HEK293 (cell line): ENCODE measurements at regions not wholly inside any gene's neighbourhood (a gene's known extent, or its start where the extent isn't known, plus 50 kb on each side); places are given as distances from the start of the nearest gene placed in this dataset.

Experiments used
- CTCF ChIA-PET: fragments of 350-600 bp; formaldehyde crosslinking; extraction: SDS; loops from one replicate; lab custom pipeline; 2021; ENCODE audit warnings: antibody characterized with exemption; lab: Yijun Ruan, JAX
- POLR2A ChIA-PET: fragments of 300-600 bp; formaldehyde crosslinking; extraction: SDS; loops from one replicate; lab custom pipeline; 2020; ENCODE audit warnings: antibody characterized with exemption, inconsistent platforms; lab: Yijun Ruan, JAX
- H3K27ac ChIP-seq: fragments of 200-500 bp; sonication (Bioruptor generic); 2 replicates; pipeline ENCODE4 v1.5.1; 2014; ENCODE audit warnings: low read depth, low read length, control low read depth, inconsistent platforms; ENCODE audit errors: extremely low read depth
- H3K36me3 ChIP-seq, 2 experiments: fragments of 200-500 bp in 1 of 2; sonication (Bioruptor generic) in 1 of 2; 1 replicate in 1 of 2; 2 replicates in 1 of 2; pipeline ENCODE4 v1.5.1; 2014 to 2017; ENCODE audit warnings: inconsistent platforms in 2 of 2, low read length in 2 of 2; ENCODE audit not compliant: control insufficient read depth in 2 of 2, insufficient read depth in 1 of 2
- H3K4me1 ChIP-seq: fragments of 200-500 bp; sonication (Bioruptor generic); 2 replicates; pipeline ENCODE4 v1.5.1; 2014; ENCODE audit warnings: mild to moderate bottlenecking, low read length, inconsistent platforms; ENCODE audit not compliant: control insufficient read depth, insufficient read depth
- H3K4me3 ChIP-seq: 2 replicates; pipeline ENCODE4 v1.5.1; 2011; ENCODE audit warnings: low read depth, mild to moderate bottlenecking, control low read depth, low read length, moderate library complexity
- H3K9me3 ChIP-seq: fragments of 200-500 bp; sonication (Bioruptor generic); 2 replicates; pipeline ENCODE4 v1.5.1; 2014; ENCODE audit warnings: low read depth, low read length, inconsistent platforms; ENCODE audit not compliant: control insufficient read depth, insufficient read depth
- EGR2 ChIP-seq: fragments of 450-650 bp; formaldehyde crosslinking; IDR thresholded peaks from 2 replicates; pipeline ENCODE4 v1.5.1; 2016; ENCODE audit warnings: low read depth, missing biosample characterization, missing genetic modification characterization
- HOXC10 ChIP-seq: sonication (generic); formaldehyde crosslinking; IDR thresholded peaks from 2 replicates; pipeline ENCODE4 v1.8.1; 2023; ENCODE audit warnings: mild to moderate bottlenecking, missing genetic modification reagents
- KLF1 ChIP-seq: fragments of 450-650 bp; formaldehyde crosslinking; IDR thresholded peaks from 2 replicates; pipeline ENCODE4 v1.5.1; 2016; ENCODE audit warnings: missing biosample characterization, missing genetic modification characterization
- KLF10 ChIP-seq: fragments of 450-650 bp; IDR thresholded peaks from 2 replicates; pipeline ENCODE4 v1.5.1; 2018; ENCODE audit warnings: missing biosample characterization, mild to moderate bottlenecking, missing genetic modification characterization
- KLF7 ChIP-seq: fragments of 450-650 bp; formaldehyde crosslinking; IDR thresholded peaks from 2 replicates; pipeline ENCODE4 v1.5.1; 2016; ENCODE audit warnings: missing biosample characterization, missing genetic modification characterization, borderline replicate concordance
- MEIS1 ChIP-seq: sonication (generic); formaldehyde crosslinking; IDR thresholded peaks from 2 replicates; pipeline ENCODE4 v1.8.1; 2022; ENCODE audit warnings: missing genetic modification reagents, mild to moderate bottlenecking, borderline replicate concordance
- MYNN ChIP-seq: fragments of 450-650 bp; formaldehyde crosslinking; IDR thresholded peaks from 2 replicates; pipeline ENCODE4 v1.5.1; 2016; ENCODE audit warnings: missing biosample characterization, missing genetic modification characterization, borderline replicate concordance
- MZF1 ChIP-seq: fragments of 450-650 bp; formaldehyde crosslinking; IDR thresholded peaks from 2 replicates; pipeline ENCODE4 v1.5.1; 2017; ENCODE audit warnings: missing biosample characterization, missing genetic modification characterization, borderline replicate concordance
- OSR2 ChIP-seq: fragments of 450-650 bp; formaldehyde crosslinking; IDR thresholded peaks from 2 replicates; pipeline ENCODE4 v1.5.1; 2016; ENCODE audit warnings: missing biosample characterization, missing genetic modification characterization
- OVOL3 ChIP-seq: fragments of 450-650 bp; formaldehyde crosslinking; IDR thresholded peaks from 2 replicates; pipeline ENCODE4 v1.5.1; 2016; ENCODE audit warnings: missing biosample characterization, missing genetic modification characterization
- SALL2 ChIP-seq: fragments of 450-650 bp; formaldehyde crosslinking; IDR thresholded peaks from 2 replicates; pipeline ENCODE4 v1.5.0; 2017; ENCODE audit warnings: missing biosample characterization, mild to moderate bottlenecking, missing genetic modification characterization, borderline replicate concordance
- SETDB1 ChIP-seq: IDR thresholded peaks from one replicate; pipeline ENCODE4 v1.6.1; 2017; ENCODE audit warnings: mild to moderate bottlenecking, low read length, moderate library complexity, mixed read lengths; ENCODE audit not compliant: insufficient read length
- ZBTB17 ChIP-seq: fragments of 450-650 bp; formaldehyde crosslinking; IDR thresholded peaks from 2 replicates; pipeline ENCODE4 v1.5.1; 2016; ENCODE audit warnings: missing biosample characterization, missing genetic modification characterization
- ZBTB7A ChIP-seq: fragments of 450-650 bp; formaldehyde crosslinking; IDR thresholded peaks from 2 replicates; pipeline ENCODE4 v1.5.1; 2016; ENCODE audit warnings: low read depth, missing biosample characterization, missing genetic modification characterization
- ZFHX2 ChIP-seq: fragments of 450-650 bp; formaldehyde crosslinking; conservative IDR thresholded peaks from 2 replicates; pipeline ENCODE4 v1.5.1; 2016; ENCODE audit warnings: missing biosample characterization, missing genetic modification characterization
- ZFP3 ChIP-seq: fragments of 450-650 bp; formaldehyde crosslinking; IDR thresholded peaks from 2 replicates; pipeline ENCODE4 v1.5.1; 2016; ENCODE audit warnings: low read depth, missing biosample characterization, missing genetic modification characterization
- ZNF138 ChIP-seq: fragments of 450-650 bp; formaldehyde crosslinking; IDR thresholded peaks from 2 replicates; pipeline ENCODE4 v1.5.1; 2016; ENCODE audit warnings: missing biosample characterization, missing genetic modification characterization, borderline replicate concordance
- ZNF169 ChIP-seq: fragments of 450-650 bp; formaldehyde crosslinking; IDR thresholded peaks from 2 replicates; pipeline ENCODE4 v1.5.1; 2016; ENCODE audit warnings: missing biosample characterization, missing genetic modification characterization
- ZNF266 ChIP-seq: fragments of 450-650 bp; formaldehyde crosslinking; IDR thresholded peaks from 2 replicates; pipeline ENCODE4 v1.5.1; 2016; ENCODE audit warnings: missing biosample characterization, missing genetic modification characterization, low read depth
- ZNF335 ChIP-seq: fragments of 450-650 bp; formaldehyde crosslinking; conservative IDR thresholded peaks from 2 replicates; pipeline ENCODE4 v1.5.1; 2016; ENCODE audit warnings: missing biosample characterization, missing genetic modification characterization
- ZNF350 ChIP-seq: fragments of 450-650 bp; formaldehyde crosslinking; IDR thresholded peaks from 2 replicates; pipeline ENCODE4 v1.5.0; 2017; ENCODE audit warnings: missing biosample characterization, mild to moderate bottlenecking, missing genetic modification characterization
- ZNF514 ChIP-seq: fragments of 450-650 bp; formaldehyde crosslinking; IDR thresholded peaks from 2 replicates; pipeline ENCODE4 v1.5.1; 2016; ENCODE audit warnings: missing biosample characterization, missing genetic modification characterization
- ZNF560 ChIP-seq: fragments of 450-650 bp; formaldehyde crosslinking; IDR thresholded peaks from 2 replicates; pipeline ENCODE4 v1.5.1; 2017; ENCODE audit warnings: missing biosample characterization, missing genetic modification characterization, borderline replicate concordance
- ZNF571 ChIP-seq: fragments of 450-650 bp; formaldehyde crosslinking; IDR thresholded peaks from 2 replicates; pipeline ENCODE4 v1.5.0; 2017; ENCODE audit warnings: missing biosample characterization, missing genetic modification characterization
- ZNF654 ChIP-seq: fragments of 450-650 bp; formaldehyde crosslinking; IDR thresholded peaks from 2 replicates; pipeline ENCODE4 v1.5.1; 2016; ENCODE audit warnings: low read depth, missing biosample characterization, missing genetic modification characterization
- ZNF660 ChIP-seq: fragments of 450-650 bp; IDR thresholded peaks from 2 replicates; pipeline ENCODE4 v1.5.1; 2018; ENCODE audit warnings: missing biosample characterization, mild to moderate bottlenecking, missing genetic modification characterization
- ZSCAN30 ChIP-seq: fragments of 450-650 bp; IDR thresholded peaks from 2 replicates; pipeline ENCODE4 v1.5.1; 2018; ENCODE audit warnings: missing biosample characterization, mild to moderate bottlenecking, missing genetic modification characterization, moderate library complexity
- TF ChIP-seq, protein P1 (sequence below): fragments of 450-650 bp; formaldehyde crosslinking; IDR thresholded peaks from 2 replicates; pipeline ENCODE4 v1.5.1; 2016; ENCODE audit warnings: missing biosample characterization, missing genetic modification characterization
- TF ChIP-seq, protein P2 (sequence below): fragments of 450-650 bp; formaldehyde crosslinking; IDR thresholded peaks from 2 replicates; pipeline ENCODE4 v1.5.1; 2016; ENCODE audit warnings: missing biosample characterization, missing genetic modification characterization
- TF ChIP-seq, protein P3 (sequence below): fragments of 450-650 bp; formaldehyde crosslinking; IDR thresholded peaks from 2 replicates; pipeline ENCODE4 v1.5.1; 2016; ENCODE audit warnings: missing biosample characterization, missing genetic modification characterization

- Histone ChIP-seq H3K4me1 (peaks cover 6% of the 10 kb centered on the region; the same call in 1 of the 2 replicates), H3K36me3 (no peaks in the 10 kb centered on the region), H3K4me3 (no peak overlapping the region), H3K27ac (no peak overlapping the region), H3K9me3 (no peaks in the 10 kb centered on the region)
- TF ChIP-seq KLF7 (tag by site-specific recombination), result no peak
- TF ChIP-seq OSR2 (tag by site-specific recombination), result no peak
- TF ChIP-seq KLF10 (tag by site-specific recombination), result no peak
- no peak for TF ChIP-seq ZNF350 (tag by site-specific recombination)
- ChIA-PET POLR2A (no interaction called here), CTCF (no interaction called here)
Measured at GRCh38 chr16:64771273-64771672, 350.6 kb downstream of the CDH11 start.

- CTCF ChIA-PET, result no interaction called here
- H3K4me3 ChIP-seq, result no peak overlapping the region
- POLR2A ChIA-PET, result no interaction called here
- H3K27ac ChIP-seq, result no peak overlapping the region
- H3K9me3 ChIP-seq, result no peaks in the 10 kb centered on the region
- no peak for TF ChIP-seq SETDB1
- TF ChIP-seq, protein P1, sequence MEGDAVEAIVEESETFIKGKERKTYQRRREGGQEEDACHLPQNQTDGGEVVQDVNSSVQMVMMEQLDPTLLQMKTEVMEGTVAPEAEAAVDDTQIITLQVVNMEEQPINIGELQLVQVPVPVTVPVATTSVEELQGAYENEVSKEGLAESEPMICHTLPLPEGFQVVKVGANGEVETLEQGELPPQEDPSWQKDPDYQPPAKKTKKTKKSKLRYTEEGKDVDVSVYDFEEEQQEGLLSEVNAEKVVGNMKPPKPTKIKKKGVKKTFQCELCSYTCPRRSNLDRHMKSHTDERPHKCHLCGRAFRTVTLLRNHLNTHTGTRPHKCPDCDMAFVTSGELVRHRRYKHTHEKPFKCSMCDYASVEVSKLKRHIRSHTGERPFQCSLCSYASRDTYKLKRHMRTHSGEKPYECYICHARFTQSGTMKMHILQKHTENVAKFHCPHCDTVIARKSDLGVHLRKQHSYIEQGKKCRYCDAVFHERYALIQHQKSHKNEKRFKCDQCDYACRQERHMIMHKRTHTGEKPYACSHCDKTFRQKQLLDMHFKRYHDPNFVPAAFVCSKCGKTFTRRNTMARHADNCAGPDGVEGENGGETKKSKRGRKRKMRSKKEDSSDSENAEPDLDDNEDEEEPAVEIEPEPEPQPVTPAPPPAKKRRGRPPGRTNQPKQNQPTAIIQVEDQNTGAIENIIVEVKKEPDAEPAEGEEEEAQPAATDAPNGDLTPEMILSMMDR, result no peak
- TF ChIP-seq MEIS1, result no peak
- no peak for TF ChIP-seq ZNF138 (tag by site-specific recombination)
- no peak for TF ChIP-seq ZFHX2
- no peak for TF ChIP-seq ZBTB17 (tag by site-specific recombination)
- no peak for TF ChIP-seq ZNF571 (tag by site-specific recombination)
- no peak for TF ChIP-seq ZBTB7A (tag by site-specific recombination)
- TF ChIP-seq, protein P2, sequence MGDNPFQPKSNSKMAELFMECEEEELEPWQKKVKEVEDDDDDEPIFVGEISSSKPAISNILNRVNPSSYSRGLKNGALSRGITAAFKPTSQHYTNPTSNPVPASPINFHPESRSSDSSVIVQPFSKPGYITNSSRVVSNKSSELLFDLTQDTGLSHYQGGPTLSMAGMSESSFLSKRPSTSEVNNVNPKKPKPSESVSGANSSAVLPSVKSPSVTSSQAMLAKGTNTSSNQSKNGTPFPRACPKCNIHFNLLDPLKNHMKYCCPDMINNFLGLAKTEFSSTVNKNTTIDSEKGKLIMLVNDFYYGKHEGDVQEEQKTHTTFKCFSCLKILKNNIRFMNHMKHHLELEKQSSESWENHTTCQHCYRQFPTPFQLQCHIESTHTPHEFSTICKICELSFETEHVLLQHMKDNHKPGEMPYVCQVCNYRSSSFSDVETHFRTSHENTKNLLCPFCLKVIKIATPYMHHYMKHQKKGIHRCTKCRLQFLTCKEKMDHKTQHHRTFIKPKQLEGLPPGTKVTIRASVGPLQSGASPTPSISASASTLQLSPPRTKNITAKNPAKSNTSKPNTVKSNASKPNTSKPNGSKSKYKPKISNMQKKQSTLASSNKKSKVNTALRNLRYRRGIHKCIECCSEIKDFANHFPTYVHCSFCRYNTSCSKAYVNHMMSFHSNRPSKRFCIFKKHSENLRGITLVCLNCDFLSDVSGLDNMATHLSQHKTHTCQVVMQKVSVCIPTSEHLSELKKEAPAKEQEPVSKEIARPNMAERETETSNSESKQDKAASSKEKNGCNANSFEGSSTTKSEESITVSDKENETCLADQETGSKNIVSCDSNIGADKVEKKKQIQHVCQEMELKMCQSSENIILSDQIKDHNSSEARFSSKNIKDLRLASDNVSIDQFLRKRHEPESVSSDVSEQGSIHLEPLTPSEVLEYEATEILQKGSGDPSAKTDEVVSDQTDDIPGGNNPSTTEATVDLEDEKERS (tag by site-specific recombination), result no peak
- TF ChIP-seq ZNF169, result no peak
- TF ChIP-seq ZNF654, result no peak
- no peak for TF ChIP-seq ZNF335
- TF ChIP-seq KLF1 (tag by site-specific recombination), result no peak
- no peak for TF ChIP-seq ZSCAN30
- TF ChIP-seq EGR2 (tag by site-specific recombination), result no peak
- TF ChIP-seq ZNF660 (tag by site-specific recombination), result no peak
- no peak for TF ChIP-seq HOXC10 (CRISPR knock-in tag)
- H3K36me3 ChIP-seq, result no peaks in the 10 kb centered on the region
- no peaks in the 10 kb centered on the region for H3K4me1 ChIP-seq
Measured at GRCh38 chr16:64762211-64762610, 359.7 kb downstream of the CDH11 start.

GRCh38 chr16:64754279-64754678, 367.6 kb downstream of the CDH11 start:
- H3K36me3 ChIP-seq, result no peaks in the 10 kb centered on the region
- H3K4me3 ChIP-seq, result no peak overlapping the region
- CTCF ChIA-PET, result interaction anchor here (0.6 kb wide), 1 partner anchor 278 kb away, joined by 3 read pairs; no protein-coding TSS in a partner anchor
- no peaks in the 10 kb centered on the region for H3K9me3 ChIP-seq
- peaks cover 12% of the 10 kb centered on the region; the same call in 1 of the 2 replicates for H3K4me1 ChIP-seq
- POLR2A ChIA-PET, result no interaction called here
- no peak overlapping the region for H3K27ac ChIP-seq
- TF ChIP-seq, protein P3, sequence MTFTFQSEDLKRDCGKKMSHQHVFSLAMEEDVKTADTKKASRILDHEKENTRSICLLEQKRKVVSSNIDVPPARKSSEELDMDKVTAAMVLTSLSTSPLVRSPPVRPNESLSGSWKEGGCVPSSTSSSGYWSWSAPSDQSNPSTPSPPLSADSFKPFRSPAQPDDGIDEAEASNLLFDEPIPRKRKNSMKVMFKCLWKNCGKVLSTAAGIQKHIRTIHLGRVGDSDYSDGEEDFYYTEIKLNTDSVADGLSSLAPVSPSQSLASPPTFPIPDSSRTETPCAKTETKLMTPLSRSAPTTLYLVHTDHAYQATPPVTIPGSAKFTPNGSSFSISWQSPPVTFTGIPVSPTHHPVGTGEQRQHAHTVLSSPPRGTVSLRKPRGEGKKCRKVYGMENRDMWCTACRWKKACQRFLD (tag by site-specific recombination), result no peak
- no peak for TF ChIP-seq MYNN (tag by site-specific recombination)
- no peak for TF ChIP-seq MZF1
- no peak for TF ChIP-seq ZNF514 (tag by site-specific recombination)
- no peak for TF ChIP-seq MEIS1
- no peak for TF ChIP-seq ZNF560 (tag by site-specific recombination)
- TF ChIP-seq ZNF266 (tag by site-specific recombination), result no peak
- TF ChIP-seq ZFP3 (tag by site-specific recombination), result no peak
- no peak for TF ChIP-seq OVOL3 (tag by site-specific recombination)
- TF ChIP-seq SALL2, result no peak
